UCSD-AML1 (cell line): ENCODE measurements at regions not wholly inside any gene's neighbourhood (a gene's known extent, or its start where the extent isn't known, plus 50 kb on each side); places are given as distances from the start of the nearest gene placed in this dataset.
"Not testable (repeated sequence)": the region's sequence is repeated elsewhere in the genome, so short reads cannot be mapped to it uniquely, and the experiment has no call there.

Source experiments
- DNase-seq: peaks from one replicate; lab custom pipeline; 2025; ENCODE audit not compliant: unreplicated experiment; lab: John Stamatoyannopoulos, UW

DNA sequence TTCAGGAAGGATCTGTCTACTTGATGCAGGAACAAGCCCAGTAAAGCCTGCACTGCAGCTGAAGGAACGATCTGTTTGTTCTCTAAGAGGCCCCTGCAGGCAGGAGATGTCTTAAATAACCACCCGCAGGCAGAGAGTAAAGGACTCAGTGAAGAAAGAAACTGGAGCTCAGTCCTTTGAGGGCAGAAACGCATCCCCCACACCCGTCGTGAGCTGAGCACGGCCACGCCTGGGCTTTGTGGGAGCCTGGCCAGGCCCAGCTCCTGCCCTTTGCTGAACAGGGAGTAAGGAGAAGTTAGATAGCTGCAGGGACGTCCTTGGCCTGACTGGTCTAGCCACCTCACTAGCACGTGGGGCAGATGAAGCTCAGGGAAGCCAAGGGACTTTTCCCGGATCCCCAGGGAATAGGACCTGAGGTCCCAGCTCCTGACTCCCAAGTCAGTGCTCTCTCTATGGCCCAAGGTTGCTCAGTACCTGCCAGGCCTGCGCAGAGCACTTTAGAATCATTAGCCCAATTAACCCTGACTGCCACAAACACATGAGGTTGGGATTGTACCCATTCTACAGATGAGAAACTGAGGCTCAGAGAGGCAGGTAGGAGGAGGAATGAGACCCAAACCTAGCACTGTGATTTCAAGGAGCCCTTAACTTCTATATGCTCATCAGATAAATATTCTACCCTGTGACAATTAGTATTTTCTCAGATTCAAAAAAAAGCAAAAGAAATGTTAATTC is 194.2 kb upstream of the SULF2 start:
- not testable (repeated sequence) for DNase-seq

DNA sequence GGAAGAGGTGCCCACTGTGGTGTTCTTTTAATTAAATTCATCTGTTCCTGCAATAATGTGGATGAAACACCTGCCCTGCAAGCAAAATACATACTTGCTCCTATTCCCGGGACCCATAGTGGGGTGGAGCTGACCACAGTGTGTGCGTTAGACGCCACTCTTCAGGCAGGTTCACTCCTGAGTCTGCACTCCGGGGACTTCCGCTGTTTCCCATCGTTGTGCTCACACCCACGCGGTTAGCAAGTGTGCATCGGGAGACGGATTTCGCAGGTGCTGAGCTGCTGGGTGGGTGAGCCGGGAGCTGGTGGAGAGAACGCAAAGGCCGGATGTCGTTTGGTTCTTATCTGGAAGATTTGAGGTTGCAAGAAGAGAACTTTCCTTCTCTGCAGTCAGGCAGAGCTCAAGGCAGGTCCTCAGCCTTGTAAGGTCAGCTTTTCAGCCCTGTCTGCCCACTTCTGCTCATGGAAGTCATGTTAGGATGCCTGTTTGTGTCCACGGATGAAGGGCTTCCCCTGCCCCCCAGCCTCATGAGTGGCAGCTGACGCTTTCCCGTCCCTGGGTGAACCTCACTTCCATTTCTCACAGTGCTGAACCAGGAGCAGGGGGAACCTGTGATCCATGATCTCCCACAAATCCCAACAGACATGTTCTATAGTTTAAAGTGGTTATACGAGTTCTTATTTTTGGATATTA is 193.3 kb upstream of the SULF2 start:
- DNase-seq, result not testable (repeated sequence)

DNA sequence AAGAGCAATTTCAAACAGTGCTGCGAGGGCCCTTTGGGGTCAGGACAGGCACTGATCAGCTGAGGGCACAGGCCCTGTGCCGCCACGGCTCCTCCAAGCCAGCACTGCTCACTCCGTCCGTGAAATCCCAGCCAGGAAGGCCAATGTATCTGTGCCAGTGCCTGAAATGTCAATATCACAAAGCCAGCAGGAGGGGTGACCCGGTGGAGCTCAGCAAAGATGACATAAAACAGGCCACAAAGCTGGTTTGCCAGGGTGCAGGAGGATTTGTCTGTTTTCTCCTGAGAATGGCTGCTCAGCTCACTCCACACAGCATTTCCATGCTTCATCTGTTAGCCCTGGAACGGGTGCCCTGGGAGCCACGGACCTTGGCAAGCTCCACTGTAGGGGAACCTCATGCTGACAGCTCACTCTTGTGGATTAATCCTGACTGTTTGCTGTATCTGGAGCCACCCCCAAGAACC is 192.5 kb upstream of the SULF2 start:
- DNase-seq, result not testable (repeated sequence)

DNA sequence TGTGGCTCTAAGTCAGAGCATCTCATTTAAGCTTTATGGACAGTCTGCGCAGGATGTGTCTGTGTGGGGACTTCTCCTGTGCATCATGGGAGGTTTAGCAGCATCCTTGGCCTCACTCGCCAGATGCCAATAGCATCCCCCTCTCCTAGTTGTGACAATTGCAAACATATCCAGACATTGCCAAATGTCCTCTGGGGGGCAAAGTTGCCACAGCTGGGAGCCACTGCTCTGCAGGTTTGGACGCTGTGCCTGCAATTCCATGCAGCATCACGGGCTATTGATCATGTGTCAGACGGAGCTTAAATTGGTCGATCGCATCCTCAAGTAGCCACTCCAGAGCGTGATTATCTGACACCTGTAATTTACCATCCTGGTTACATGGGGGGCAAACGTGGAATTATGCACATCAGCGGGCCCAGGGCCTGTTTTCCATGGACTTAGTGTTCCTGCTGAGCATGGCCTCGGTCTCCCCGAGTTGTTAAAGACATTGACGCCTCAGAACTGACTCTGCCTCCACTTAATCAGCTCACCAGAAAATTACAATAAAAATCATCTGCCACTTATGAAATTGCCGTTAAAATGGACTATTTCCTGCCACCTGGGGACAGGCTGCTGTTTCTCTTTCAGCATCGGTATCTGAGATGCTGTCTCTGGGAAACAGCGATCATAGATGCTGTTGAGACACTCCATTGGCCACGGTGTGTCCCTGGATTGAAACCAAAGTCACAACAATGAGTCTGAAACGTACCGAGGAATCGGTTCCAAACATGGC is 191.9 kb upstream of the SULF2 start:
- DNase-seq, result not testable (repeated sequence)

DNA sequence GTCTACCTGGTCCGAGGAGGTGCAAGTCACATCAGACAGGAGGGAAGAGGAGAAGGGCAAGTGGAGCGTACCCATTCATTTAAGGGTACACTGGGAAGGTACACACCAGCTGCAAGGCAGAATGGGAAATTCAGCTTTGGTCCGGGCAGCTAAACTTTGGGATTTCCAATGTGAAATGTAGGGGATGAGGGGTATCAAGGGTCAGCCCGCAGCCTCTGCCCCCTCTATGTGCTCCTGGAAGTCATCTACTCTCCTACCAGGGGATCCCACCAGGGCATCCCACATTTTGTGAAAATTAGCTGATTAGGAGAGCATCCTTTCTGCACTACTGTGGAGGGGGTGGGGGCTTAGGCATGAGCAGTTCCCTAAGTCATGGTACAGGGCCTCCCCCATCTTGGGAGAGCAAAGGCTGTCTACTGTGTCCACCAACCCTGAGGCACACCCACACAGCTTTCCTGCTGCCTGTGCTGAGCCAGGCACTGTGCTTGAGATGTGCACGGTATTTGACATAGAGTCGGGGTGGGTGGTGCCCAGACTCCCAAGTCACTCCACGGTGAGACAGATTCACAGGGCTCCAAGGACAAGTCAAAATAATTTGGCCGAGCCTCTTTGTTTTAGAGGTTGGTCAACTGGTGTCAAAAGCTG is 189.1 kb upstream of the SULF2 start:
- no peak for DNase-seq

DNA sequence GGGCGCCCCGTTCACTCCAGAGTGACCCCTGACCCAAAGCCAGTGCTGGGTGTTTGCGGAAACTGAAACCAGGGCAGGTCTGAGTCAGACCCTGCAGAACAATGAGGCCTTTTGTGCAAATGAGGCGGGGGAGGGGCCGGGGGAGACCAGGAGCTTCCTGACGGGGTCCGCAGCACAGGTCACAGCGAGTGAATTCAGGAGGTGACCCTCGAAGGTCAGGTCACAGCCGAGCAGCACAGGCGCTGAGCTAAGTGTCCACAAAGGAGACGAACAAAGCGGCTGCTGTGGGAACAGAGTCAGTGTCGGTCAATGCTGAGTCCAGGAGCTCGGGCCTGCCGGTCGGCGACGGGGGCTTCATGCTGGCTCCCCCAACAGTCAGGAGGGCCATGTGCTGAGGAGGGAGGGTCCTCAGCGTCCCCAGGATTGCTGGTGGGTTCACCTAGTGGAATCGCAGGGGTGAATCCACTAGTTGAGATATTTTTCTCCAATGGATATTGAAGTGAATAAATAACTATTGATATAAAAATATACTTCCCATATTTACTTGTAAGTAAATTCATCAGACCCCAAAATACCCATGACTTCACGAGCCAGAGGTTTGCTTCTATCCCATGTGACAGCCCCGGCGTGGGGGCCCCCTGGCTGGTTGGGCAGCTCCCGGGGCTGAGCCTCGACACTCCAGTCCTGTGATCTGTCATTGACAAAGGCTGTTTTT is 188.4 kb upstream of the SULF2 start:
- DNase-seq, result no peak

DNA sequence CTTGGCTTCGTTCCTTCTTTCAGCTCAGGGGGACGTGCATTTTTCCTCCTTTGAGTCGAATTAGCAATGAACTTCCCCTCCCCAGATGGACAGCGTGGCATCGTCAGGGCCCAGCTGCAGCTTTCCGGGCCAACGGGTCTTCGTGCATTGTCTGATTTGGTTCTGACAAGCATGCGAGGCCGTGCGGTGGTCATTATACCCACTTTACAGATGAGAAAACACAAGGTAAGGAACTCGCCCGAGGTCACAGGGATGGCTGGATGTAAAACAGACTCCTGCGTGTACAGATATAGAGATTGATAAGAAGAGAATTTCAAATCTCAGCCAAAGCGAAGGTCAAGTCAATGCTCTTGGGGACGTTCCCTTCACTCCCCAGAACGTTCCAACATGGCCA is 187.6 kb upstream of the SULF2 start:
- no peak for DNase-seq

DNA sequence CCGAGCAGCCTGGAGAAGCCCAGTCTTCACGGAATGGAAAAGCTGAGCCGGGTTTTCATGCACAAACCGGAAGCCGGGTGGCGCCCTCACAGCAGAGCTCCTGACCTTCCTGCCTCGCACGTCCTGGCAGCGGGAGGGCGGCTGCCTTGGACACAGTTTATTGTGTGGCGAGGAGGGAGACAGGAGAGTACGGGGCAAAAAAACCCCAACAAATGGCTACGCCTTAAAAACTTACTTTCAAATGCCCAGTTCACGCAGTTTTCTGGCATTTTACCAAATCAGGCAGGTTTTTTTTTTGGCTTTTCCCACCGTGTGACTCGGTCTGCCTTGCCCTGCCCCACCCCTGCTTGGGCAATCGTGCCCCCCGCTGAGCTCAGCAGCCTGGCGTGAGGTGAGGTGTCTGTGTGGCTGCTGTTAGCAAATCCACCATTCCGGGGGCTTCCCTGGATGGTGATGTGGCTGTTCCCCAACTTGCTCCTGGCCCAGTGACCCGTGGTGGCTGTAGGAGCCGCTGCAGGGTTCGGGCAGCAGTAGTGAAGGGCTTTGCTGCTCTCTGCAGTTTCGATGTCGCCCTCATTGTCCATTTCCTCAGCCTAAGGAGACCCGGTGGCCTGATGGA is 187.1 kb upstream of the SULF2 start:
- DNase-seq, result not testable (repeated sequence)

DNA sequence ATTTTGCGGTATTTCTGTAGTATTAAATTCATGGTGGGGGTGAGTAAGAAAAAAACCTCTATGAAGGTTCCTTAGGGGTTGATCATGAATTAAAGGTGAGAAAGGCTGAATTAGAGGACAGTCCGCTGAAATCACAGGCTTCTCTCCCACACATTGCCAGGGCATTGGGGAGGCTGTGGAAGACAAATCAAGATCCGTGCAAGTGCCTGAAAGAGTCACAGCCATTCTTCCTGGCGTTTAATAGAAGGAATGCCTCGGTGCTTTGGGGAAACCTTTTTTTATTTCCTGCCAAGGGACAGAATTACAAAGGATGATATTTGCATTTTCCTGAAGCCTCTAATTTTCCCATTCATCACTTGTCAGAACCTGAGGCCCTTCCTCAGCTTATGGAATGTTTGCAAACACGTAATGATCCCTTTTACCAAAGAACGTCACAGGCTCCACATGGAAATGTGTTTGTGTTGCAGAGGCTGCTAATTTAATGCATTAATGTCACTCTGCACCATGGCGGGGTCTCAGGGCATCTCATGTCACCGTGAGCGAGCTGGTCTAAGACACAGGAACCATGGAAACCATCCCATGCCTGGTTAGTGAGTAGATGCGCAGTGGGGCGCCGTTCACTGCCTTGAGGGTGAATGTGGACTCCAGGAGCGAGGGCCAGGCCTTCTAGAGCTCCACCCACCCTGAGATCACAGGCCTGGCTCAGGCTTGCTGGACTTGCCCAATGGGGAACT is 185.9 kb upstream of the SULF2 start:
- no peak for DNase-seq

DNA sequence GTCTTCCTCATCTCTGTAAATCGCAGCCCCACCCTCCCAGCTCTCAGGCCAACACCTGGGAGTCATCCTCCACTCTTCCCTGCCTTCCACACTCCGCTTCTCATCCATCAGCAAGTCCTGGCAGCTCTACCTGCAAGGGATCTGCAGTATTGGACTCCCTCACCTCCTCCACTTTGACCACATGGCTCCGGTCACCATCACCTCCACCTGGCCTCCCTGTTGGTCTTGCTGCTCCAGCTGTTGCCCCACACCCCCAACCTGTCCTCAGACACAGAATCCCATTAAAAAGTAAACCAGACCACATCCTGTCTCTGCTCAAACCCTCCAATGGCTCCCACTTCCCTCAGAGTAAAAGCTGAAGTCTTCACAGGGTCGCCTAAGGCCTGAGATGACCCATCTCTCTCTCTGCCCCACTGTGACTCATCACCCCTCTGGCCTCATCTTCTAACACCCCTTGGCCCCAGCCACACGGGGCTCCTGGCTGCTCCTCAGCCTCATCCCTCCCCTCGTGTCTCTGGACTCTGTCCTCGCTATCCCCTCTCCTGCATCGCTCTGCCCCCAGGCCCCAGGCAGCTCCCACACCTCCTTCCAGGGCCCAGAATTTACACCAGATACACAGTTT is 185.1 kb upstream of the SULF2 start:
- DNase-seq, result no peak

DNA sequence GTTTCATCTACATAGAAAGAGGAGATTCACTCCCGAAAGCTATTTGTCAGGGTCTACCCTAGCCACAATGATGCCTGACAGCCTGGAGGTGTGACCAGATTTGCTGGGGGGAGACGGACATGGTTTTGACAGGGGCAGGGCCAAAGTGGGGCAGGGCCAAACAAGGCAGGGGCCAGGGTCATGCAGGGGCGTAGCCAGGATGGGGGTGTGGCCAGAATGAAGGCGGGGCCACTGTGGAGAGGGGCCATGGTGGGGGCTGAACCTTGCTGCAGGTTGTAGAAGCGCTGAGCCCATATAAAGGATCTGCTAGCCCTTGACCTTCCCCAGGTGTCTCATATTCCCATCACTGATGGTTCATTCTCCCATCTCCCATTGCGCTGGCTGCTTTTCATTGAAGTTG is 184.1 kb upstream of the SULF2 start:
- no peak for DNase-seq

DNA sequence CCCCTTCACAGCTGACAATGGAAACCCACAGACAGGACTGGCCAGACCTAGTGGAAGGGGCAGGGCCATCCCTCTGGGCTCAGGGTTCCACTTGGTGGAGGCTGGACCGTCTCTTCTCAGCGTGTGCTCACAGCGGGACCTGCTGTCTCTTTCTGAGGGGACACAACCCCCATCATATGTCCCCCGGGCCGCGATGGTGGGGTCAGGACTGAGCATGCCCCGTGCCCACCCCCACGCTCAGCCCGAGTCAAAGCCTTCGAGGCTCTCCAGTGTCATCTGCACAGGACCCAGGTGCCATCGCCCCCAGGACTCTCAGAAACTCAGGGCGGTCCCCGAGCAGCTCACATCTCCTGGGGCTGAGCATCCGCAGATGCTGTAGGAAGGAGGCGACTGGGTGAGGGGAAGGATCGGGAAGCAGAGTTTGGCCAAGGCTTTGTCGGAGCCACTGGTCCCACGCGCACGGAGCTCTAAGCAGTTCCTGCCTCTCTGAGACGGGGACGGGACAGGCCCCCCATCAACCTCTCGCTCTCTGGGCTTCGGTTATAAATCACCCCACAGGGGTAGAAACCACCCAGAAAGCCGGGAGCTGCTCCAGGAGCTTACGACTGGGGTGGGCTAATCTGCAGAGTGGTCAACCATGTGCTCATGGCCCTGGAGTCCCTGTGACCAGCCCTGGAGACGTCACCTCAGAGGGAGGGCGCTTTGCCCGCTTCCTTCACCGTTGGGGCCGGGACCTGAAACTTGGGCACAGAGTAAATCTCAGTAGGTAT is 183.4 kb upstream of the SULF2 start:
- no peak for DNase-seq

DNA sequence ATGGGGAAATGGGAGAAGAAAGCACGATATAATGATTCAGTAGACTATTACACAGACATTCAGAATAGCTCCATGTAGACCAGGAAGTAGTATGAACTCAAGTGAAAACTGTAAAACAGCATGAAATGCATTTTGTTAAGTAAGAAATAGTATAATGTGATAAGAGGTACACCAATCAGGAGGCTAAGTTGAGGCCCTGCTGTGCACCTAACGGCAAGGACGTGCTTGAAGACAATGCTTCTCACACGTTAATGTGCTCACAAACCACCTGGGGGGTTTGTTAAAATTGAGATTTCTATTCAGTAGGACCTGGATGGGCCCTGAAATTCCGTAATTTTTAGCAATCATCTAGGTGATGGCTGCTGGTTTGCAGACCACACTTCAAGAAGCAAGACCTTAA is 178.9 kb upstream of the SULF2 start:
- no peak for DNase-seq

DNA sequence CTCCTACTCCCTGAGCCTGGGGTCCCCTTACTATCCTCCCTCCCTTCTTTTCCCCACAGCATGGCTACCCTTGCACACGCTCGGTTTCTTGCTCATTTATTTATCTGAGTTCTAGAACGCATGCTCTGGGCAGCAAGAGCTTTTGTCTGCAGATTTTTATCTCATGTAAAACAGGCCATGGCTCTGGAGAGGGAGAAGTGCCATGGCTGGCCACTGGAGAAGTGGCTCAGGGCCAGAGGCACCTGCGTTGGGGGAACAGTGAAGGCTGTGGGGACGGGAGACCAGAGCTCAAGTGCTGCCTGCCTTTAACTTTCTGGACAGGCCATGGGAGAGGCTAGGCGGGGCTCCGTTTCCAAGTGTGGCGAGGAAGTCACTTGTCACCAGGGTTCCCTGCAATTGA is 177.7 kb upstream of the SULF2 start:
- no peak for DNase-seq

DNA sequence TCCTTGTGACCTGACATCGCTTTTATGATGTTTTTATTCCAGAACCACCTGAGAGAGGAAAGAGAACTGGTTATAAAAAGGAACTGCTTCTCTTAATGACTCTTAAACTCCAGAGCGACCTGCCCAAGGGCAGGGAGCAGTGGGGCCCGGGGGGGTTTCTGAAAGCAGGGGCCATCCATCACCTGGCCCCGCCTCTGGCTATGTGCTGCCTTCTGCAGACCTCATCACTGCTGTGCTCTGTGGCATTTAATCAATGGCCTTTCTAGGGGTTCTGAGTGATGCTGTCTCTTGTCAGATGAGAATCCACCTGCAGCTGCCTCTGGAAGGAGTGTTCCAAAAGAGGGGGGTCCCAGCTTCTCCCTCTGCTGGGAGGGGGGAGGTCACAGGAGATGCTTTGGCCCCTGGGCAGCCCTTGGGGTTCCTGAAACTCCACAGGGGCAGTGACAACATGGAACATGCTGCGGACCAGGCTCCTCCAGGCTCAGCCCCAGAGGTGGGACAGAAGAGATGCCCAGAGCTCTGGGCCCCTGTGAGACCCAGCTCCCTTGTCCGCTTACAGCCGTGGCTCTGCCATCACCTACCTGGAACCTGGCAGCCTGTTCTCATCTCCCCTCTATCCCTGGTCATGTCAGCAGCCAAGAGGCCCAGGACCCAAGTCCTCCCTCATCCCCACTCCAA is 177.1 kb upstream of the SULF2 start:
- no peak for DNase-seq

DNA sequence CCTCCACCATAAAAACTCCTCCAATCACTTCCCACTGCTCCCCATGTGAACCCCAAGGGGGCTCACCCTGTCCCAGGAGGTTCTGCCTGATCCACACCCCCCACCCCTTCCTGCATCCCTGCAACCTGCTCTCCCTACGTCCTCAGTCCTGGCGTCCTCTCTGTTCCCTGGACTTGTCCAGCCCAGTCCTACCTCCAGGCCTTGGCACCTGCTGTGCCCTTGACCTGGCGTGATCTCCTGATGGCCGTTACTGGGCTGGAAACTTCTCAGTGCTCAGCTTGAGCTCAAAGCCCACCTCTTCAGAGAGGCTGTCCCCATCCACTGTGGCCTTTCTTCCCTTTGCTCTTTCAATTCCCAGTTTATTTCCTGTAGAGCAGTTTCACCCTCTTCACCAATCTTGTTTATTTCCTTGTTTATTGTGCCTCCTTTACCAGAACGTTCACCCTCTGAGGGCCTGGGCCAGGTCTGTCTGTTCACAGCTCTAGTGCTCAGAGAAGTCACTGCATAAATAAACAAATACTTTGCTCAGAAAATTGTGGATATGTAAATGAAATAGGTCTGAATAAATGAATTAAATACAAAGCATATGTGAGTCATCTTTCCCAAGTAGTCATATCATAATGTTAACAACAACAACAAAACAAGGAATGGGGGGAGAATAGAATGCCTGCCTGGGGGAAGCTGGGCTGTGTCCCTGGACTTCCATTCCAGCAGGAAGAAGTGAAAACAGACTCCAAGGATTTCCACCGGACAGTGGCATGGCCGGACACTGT is 175.7 kb upstream of the SULF2 start:
- DNase-seq, result no peak

DNA sequence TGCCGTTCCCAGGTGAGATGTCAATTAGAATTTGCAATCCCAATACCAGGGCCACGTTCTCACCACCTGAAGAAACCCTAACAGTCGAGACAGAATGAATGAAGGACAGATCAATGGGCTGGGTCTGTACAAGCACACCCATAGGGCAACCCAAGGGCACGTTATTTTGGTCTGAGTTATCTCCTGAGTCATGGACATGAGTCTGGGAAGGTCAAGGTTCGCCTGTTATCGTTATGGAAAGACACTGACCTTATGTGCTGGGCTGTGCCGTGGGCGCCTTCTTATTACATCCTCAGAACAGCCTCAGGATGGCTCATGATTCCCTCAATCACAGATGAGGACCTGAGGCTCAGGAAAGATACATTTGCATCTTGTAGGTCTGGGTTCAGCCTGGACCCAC is 175.0 kb upstream of the SULF2 start:
- no peak for DNase-seq
